Inferior parietal cortex (tissue), 1 donor: ENCODE measurements at regions not wholly inside any gene's neighbourhood (a gene's known extent, or its start where the extent isn't known, plus 50 kb on each side); places are given as distances from the start of the nearest gene placed in this dataset.

ENCODE experiments used
- DNase-seq: peaks from one replicate; pipeline ENCODE4 v3.0.0-alpha.2; 2016; ENCODE audit errors: extremely low spot score

GRCh38 chr2:128867311-128867710 is 548.6 kb upstream of the HS6ST1 start:
- DNase-seq, result no peak

- DNase-seq, result no peak
Observed at GRCh38 chr2:128867936-128868636, 549.4 kb upstream of the HS6ST1 start.

DNA sequence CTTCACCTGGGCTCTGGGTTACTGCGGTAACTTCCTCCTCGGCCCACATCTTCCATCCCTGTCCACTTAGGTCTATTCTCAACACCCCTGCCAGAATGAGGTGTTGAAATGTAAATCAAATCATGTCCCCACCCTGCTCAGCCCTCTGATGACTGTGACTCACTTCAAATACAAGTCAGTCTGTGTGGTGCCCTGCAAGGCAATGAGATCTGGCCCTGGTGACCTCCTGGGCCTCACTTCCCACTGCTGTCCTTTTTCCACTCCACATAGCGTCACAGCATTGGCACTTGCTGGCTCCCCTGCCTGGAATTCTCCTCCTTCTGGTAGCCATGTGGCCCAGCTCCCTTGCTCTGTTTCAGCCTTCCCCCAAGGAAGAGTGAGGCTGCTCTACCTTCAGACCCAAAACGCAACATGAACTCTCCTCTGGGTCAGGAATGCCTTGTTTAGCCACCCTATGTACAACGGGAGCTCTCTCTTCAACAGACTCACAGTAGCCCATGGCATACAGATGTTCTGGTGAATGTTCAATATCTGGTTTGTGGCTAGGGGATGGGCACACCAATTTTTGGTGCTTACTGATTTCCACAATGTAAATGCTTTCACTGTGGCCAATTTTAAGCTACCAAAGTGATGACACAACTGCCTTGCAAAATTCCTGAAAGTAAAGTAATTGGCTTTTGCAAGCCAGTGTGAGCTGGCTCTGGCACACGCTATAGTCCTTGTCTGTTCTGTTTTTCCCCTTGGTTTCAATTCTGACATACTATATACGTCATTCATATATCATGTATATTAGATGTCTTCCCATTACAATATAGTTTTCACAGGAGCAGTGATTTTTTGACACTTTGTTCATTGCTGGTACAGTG is 550.3 kb upstream of the HS6ST1 start:
- DNase-seq, result no peak

DNA sequence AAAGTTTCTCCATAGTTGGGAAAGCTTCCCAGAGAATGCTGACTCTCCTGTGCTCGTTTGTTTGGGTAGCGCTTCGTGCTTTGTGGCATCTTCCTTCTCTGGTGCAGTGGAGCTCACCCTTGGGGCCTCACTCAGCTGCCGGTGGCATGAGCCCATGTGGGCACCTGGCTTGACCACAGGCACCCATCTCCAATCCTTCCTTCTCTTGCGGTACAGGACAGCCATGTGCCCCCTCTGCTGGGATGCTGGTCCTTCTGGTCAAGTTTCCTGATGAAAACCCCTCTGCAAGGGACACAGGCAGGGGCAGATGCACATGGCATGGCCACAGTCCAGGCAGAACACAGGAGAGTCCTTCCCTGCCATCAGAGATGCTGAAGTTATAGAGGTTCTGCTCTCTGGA is 555.9 kb upstream of the HS6ST1 start:
- DNase-seq, result no peak

GRCh38 chr2:128876986-128877983 is 558.6 kb upstream of the HS6ST1 start:
- DNase-seq, result no peak

DNA sequence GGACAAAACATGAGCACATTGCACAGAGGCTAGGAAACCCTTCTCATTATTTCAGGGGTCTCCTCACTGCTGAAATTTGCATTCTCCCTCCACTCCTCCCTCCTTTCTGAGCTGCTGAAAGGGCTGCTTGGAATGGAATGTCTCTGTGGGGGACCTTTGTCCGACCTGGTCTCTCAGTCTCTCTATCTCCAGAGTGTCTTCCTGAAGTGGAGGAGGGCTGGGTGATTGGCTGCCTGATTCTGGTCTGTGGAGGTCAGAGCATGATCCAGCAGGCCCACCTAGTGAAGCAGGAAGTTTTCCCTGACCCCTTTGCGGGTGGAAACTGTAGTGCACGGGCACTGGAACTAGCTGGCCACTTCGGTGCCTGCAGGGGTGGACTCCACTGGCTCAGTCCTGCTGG is 560.5 kb upstream of the HS6ST1 start:
- DNase-seq, result no peak

DNA sequence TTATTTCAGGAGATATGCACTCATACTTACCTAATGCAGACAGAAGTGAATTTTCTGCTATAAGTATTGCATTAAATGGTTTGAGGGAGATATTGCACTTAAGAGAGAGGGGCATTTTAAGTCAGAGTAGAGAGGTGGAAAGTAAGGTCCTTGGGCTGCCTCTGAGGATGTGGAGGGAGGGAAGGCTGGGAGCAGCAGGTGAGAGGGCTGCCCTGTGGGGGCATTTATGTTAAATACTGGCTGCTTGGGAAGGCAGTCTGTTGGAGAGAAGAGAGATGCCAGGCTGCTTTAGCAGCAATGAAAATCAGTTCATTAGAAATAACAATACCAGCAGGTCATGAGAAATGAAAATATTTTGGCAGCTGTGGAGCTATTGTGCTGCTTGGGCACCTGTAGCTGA is 576.2 kb upstream of the HS6ST1 start:
- DNase-seq, result no peak

- no peak for DNase-seq
Observed at GRCh38 chr2:128901572-128902391, 583.1 kb upstream of the HS6ST1 start.

- DNase-seq, result no peak
Observed at GRCh38 chr2:128903637-128904036, 585.0 kb upstream of the HS6ST1 start.

DNA sequence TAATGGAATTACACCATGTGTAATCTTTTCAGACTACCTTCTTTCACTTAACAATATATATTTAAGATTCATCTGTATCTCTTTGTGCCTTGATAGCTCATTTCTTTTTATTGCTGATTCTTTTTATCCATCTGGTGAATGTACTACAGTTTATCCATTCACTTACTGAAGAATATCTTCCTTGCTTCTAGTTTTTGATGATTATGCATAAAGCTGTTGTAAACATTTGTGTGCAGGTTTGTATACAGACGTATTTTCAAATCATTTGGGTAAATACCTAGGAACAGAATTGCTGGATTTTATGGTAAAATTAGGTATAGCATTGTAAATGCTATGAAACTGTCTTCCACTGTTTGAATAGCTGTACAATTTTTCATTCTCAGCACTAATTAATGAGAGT is 592.6 kb upstream of the HS6ST1 start:
- DNase-seq, result no peak

GRCh38 chr2:128914320-128914719 is 595.7 kb upstream of the HS6ST1 start:
- DNase-seq, result no peak

DNA sequence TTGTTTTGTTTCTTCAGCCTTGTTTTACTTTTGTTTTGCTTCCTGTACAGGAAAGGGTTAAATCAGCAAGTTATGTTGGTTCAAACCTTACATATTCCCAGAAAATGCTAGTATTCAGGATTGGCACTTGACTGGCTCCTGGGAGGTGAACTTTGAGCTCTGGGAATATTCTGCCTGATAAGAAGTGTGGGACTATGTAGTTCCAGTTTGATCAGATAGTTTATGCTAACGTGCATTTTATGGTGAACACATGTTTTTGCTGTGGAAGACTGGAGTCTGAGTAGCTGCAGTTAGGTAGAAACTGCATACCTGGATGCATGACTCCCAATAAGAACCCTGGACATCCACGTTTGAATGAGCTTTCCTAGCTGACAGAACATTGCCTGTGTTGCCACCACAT is 603.1 kb upstream of the HS6ST1 start:
- DNase-seq, result no peak

DNA sequence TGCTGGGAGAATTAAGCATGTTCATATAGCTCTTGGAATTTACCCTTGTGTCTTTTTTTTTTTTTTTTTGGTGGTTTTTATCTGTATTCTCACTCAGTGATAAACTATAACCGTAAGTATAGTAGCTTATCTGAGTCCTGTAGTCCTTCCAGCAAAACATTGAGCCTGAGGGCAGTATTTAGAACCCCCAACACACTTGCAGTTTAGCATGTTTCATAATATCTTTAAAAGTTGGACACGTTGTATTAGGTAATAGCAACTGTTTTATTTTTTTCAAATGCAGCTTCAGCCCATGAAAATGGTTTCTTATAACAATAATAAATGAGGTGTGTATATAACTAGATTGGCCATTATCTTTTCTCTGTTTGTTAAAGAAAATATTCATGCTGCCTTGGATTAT is 603.5 kb upstream of the HS6ST1 start:
- DNase-seq, result no peak

GRCh38 chr2:128925631-128926030 is 607.0 kb upstream of the HS6ST1 start:
- no peak for DNase-seq

DNA sequence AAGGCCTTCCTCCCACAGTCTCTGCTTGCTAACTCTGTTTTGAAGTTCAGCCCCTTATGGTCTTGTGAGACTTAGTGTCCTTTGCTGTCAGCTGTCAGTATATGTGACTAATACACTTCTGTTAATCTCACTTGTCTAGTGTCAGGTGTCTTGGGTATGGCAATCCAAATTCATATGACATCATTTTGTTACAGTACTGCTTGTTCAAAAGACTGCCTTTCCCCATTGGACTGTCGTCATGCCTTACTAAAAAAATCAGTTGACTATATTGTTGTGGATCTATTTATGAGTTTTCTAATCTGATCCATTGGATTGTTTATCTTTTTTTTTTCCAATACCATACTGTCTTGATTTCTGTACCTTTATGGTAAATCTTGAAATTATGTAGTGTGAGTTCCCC is 611.4 kb upstream of the HS6ST1 start:
- no peak for DNase-seq

DNA sequence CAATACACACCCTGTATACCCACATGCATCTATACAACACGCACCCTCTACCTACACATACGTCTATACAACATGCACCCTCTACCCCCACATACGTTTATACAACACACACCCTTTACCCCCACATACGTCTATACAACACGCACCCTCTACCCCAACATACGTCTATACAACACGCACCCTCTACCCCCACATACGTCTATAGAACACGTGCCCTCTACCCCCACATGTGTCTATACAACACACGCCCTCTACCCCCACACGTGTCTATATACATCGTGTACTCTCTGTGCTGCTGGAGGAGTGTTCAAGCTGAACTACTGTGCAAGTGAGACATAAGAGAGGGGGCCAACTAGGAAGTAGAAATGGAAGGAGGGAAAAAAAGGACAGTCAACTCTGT is 621.7 kb upstream of the HS6ST1 start:
- DNase-seq, result no peak

GRCh38 chr2:128941751-128942150 is 623.1 kb upstream of the HS6ST1 start:
- peak; percentile 25 for DNase-seq

GRCh38 chr2:128949360-128949759 is 630.7 kb upstream of the HS6ST1 start:
- DNase-seq, result no peak

- no peak for DNase-seq
Observed at GRCh38 chr2:128950758-128951157, 632.1 kb upstream of the HS6ST1 start.

GRCh38 chr2:128958241-128958640 is 639.6 kb upstream of the HS6ST1 start:
- DNase-seq, result no peak

DNA sequence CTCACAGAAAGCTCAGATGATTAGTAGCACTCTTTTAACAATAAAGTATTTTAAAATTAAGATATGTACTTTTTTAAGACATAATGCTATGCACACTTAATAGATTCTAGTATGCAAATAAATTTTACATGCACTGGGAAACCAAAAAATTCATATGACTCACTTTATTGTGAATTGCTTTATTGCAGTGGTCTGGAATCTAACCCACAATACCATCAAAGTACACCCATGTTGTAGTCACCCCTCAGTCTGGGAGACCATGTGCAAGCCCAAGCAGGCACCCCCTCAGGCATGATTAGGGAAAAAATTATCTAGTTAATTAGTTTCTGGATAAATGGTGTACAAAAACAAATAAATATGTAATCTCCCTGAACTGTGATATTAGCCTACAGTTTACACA is 649.0 kb upstream of the HS6ST1 start:
- DNase-seq, result no peak
